ENCODE measurements at regions not wholly inside any gene's neighbourhood (a gene's known extent, or its start where the extent isn't known, plus 50 kb on each side); places are given as distances from the start of the nearest gene placed in this dataset.
A peak's percentile ranks its signal among the peaks of the same experiment; 100 is the strongest.

GRCh38 chr18:37871561-37871960 lies 306.0 kb upstream of the CELF4 start:
- Histone ChIP-seq H3F3A (replicated peaks; ENCODE audit: low read depth) (no peaks in the 10 kb centered on the region), H3K4me1 (ENCODE audit: insufficient read depth) (no peaks in the 10 kb centered on the region), H3K4me3 (no peak overlapping the region), H3K9me2 (ENCODE audit: insufficient read depth) (no peaks in the 10 kb centered on the region), H4K20me1 (replicated peaks; ENCODE audit: insufficient read depth) (no peaks in the 10 kb centered on the region), H3K27me3 (ENCODE audit: insufficient read depth) (no peaks in the 10 kb centered on the region), H3K36me3 (ENCODE audit: insufficient read depth) (no peaks in the 10 kb centered on the region), H3K4me2 (no peak overlapping the region), H3K79me2 (replicated peaks; ENCODE audit: insufficient read depth) (no peaks in the 10 kb centered on the region), H3K27ac (ENCODE audit: low read depth) (no peak overlapping the region), H2AFZ (no peak overlapping the region)
- TF ChIP-seq ZNF114 (CRISPR knock-in tag; IDR thresholded peaks at IDR 0.05) (no peak), JUNB (IDR thresholded peaks at IDR 0.05; ENCODE audit: unreplicated experiment) (no peak), REST (IDR thresholded peaks at IDR 0.05; ENCODE audit: unreplicated experiment) (no peak), CREB1 (CRISPR knock-in tag; IDR thresholded peaks at IDR 0.05; ENCODE audit: low read depth) (no peak), EZH2 (IDR thresholded peaks at IDR 0.05; ENCODE audit: low read depth, unreplicated experiment) (no peak), ZNF331 (CRISPR knock-in tag; IDR thresholded peaks at IDR 0.05; ENCODE audit: low read depth) (no peak), CTCF (conservative IDR thresholded peaks at IDR 0.05; ENCODE audit: low read depth in 2 of 2) (no peak), NANOG (IDR thresholded peaks at IDR 0.05; ENCODE audit: borderline replicate concordance) (no peak), STAT1 (IDR thresholded peaks at IDR 0.05; ENCODE audit: unreplicated experiment) (no peak), ETS1 (IDR thresholded peaks at IDR 0.05) (no peak), EZH2phosphoT487 (IDR thresholded peaks at IDR 0.05; ENCODE audit: unreplicated experiment) (no peak), POLR2AphosphoS5 (IDR thresholded peaks at IDR 0.05; ENCODE audit: low read depth) (no peak), ZNF462 (CRISPR knock-in tag; IDR thresholded peaks at IDR 0.05) (no peak)
- Mint-ChIP-seq H3K36me3 (ENCODE audit: low read depth) (peaks cover 3% of the 10 kb centered on the region; the same call in 1 of the 3 replicates), H3K4me3 (no peak overlapping the region), H3K9me3 (peaks cover 2% of the 10 kb centered on the region; the same call in 1 of the 3 replicates), H3K4me1 (peaks cover 8% of the 10 kb centered on the region; the same call in 2 of the 3 replicates), H3K27me3 (ENCODE audit: insufficient read depth, low read depth, poor library complexity) (peaks cover 2% of the 10 kb centered on the region), H3K27ac (no peak overlapping the region)
- DNase-seq (ENCODE audit: low spot score), result peak; percentile 1
- no peak for ATAC-seq

All from GM23338 (cell line).